ENCODE measurements at regions not wholly inside any gene's neighbourhood (a gene's known extent, or its start where the extent isn't known, plus 50 kb on each side); places are given as distances from the start of the nearest gene placed in this dataset.

GRCh38 chr11:134714021-134714656 is 302.1 kb upstream of the B3GAT1 start:
- DNase-seq, result no peak

GRCh38 chr11:134712228-134713145 is 300.4 kb upstream of the B3GAT1 start:
- no peak for DNase-seq

- no peak for DNase-seq
Observed at GRCh38 chr11:134711588-134711987, 299.5 kb upstream of the B3GAT1 start.

GRCh38 chr11:134710861-134711407 is 298.9 kb upstream of the B3GAT1 start:
- no peak for DNase-seq

- DNase-seq, result no peak
Observed at GRCh38 chr11:134705858-134706257, 293.8 kb upstream of the B3GAT1 start.

- no peak for DNase-seq
Observed at GRCh38 chr11:134702827-134703226, 290.8 kb upstream of the B3GAT1 start.

- DNase-seq, result no peak
Observed at GRCh38 chr11:134701564-134702165, 289.6 kb upstream of the B3GAT1 start.

GRCh38 chr11:134700101-134700640 is 288.1 kb upstream of the B3GAT1 start:
- DNase-seq, result no peak

GRCh38 chr11:134696455-134696854 is 284.4 kb upstream of the B3GAT1 start:
- no peak for DNase-seq

GRCh38 chr11:134691985-134692384 is 279.9 kb upstream of the B3GAT1 start:
- no peak for DNase-seq

- no peak for DNase-seq
Observed at GRCh38 chr11:134691295-134691873, 279.3 kb upstream of the B3GAT1 start.

GRCh38 chr11:134689886-134690285 is 277.8 kb upstream of the B3GAT1 start:
- DNase-seq, result no peak

- DNase-seq, result no peak
Observed at GRCh38 chr11:134687548-134687947, 275.5 kb upstream of the B3GAT1 start.

- no peak for DNase-seq
Observed at GRCh38 chr11:134686460-134687061, 274.5 kb upstream of the B3GAT1 start.

- DNase-seq, result no peak
Observed at GRCh38 chr11:134685793-134686380, 273.8 kb upstream of the B3GAT1 start.

- no peak for DNase-seq
Observed at GRCh38 chr11:134684576-134684975, 272.5 kb upstream of the B3GAT1 start.

- no peak for DNase-seq
Observed at GRCh38 chr11:134683860-134684259, 271.8 kb upstream of the B3GAT1 start.

- no peak for DNase-seq
Observed at GRCh38 chr11:134682577-134682976, 270.5 kb upstream of the B3GAT1 start.

GRCh38 chr11:134679592-134679991 is 267.6 kb upstream of the B3GAT1 start:
- no peak for DNase-seq

- no peak for DNase-seq
Observed at GRCh38 chr11:134678744-134679143, 266.7 kb upstream of the B3GAT1 start.

GRCh38 chr11:134677891-134678551 is 266.0 kb upstream of the B3GAT1 start:
- no peak for DNase-seq

Measured in NCI-H2171 (cell line).